NCI-H2196 treated with DMSO at 0.1 percent for 48 hours (cell line): ENCODE measurements at regions not wholly inside any gene's neighbourhood (a gene's known extent, or its start where the extent isn't known, plus 50 kb on each side); places are given as distances from the start of the nearest gene placed in this dataset.

ENCODE experiments used
- DNase-seq: peaks from one replicate; lab custom pipeline; 2025; ENCODE audit not compliant: unreplicated experiment; lab: John Stamatoyannopoulos, UW

GRCh38 chr10:28481968-28482367 is 51.0 kb upstream of the WAC start:
- DNase-seq = no peak
